SU-DHL-6 (cell line): ENCODE measurements at regions not wholly inside any gene's neighbourhood (a gene's known extent, or its start where the extent isn't known, plus 50 kb on each side); places are given as distances from the start of the nearest gene placed in this dataset.

ENCODE experiments used
- H2AFZ ChIP-seq: fragments of 200-600 bp; sonication (generic); 2 replicates; pipeline ENCODE4 v1.6.1; 2014; ENCODE audit warnings: low read depth, mild to moderate bottlenecking, moderate library complexity, mixed read lengths, antibody characterized with exemption, low read length; ENCODE audit not compliant: severe bottlenecking
- H3F3A ChIP-seq: fragments of 200-600 bp; shearing (Covaris generic); 2 replicates; pipeline ENCODE4 v1.6.0; 2016; ENCODE audit warnings: antibody characterized with exemption, mild to moderate bottlenecking; ENCODE audit not compliant: insufficient read depth
- H3K27ac ChIP-seq: fragments of 200-600 bp; sonication (generic); 2 replicates; pipeline ENCODE4 v1.5.1; 2016; ENCODE audit warnings: low read depth, mild to moderate bottlenecking, low read length, moderate library complexity, mixed read lengths
- H3K27me3 ChIP-seq: fragments of 200-600 bp; sonication (generic), shearing (Covaris generic); 2 replicates; pipeline ENCODE4 v1.6.0; 2014; ENCODE audit warnings: mild to moderate bottlenecking, low read length
- H3K36me3 ChIP-seq: fragments of 200-600 bp; sonication (generic); 2 replicates; pipeline ENCODE4 v1.6.1; 2014; ENCODE audit warnings: mild to moderate bottlenecking, low read length, mixed read lengths
- H3K4me2 ChIP-seq: fragments of 300-600, 200-600 bp; shearing (Covaris generic), sonication (generic); 2 replicates; pipeline ENCODE4 v1.6.0; 2014; ENCODE audit warnings: low read length, low read depth, mild to moderate bottlenecking; ENCODE audit not compliant: poor library complexity, severe bottlenecking
- H3K4me3 ChIP-seq: fragments of 200-600 bp; sonication (generic); 2 replicates; pipeline ENCODE4 v1.5.1; 2014; ENCODE audit warnings: antibody characterized with exemption, low read length, mild to moderate bottlenecking, mixed read lengths; ENCODE audit not compliant: insufficient read depth, poor library complexity, severe bottlenecking
- H3K79me2 ChIP-seq: fragments of 200-600 bp; sonication (generic); 2 replicates; pipeline ENCODE4 v1.6.1; 2014; ENCODE audit warnings: mild to moderate bottlenecking, low read length, moderate library complexity; ENCODE audit not compliant: insufficient read depth
- H3K9ac ChIP-seq: fragments of 200-600 bp; sonication (generic); 2 replicates; pipeline ENCODE4 v1.7.0; 2014; ENCODE audit warnings: mild to moderate bottlenecking, low read length
- H3K9me2 ChIP-seq: fragments of 200-600 bp; sonication (generic); replicated peaks from 2 replicates; pipeline ENCODE4 v1.6.1; 2014; ENCODE audit warnings: low read length; ENCODE audit not compliant: insufficient read depth
- H3K9me3 ChIP-seq: fragments of 200-600 bp; sonication (generic); 2 replicates; pipeline ENCODE4 v1.6.1; 2014; ENCODE audit warnings: low read length, mixed read lengths; ENCODE audit not compliant: insufficient read depth
- H4K20me1 ChIP-seq: fragments of 200-600 bp; sonication (generic); 2 replicates; pipeline ENCODE4 v1.6.1; 2014; ENCODE audit warnings: low read depth, mild to moderate bottlenecking, antibody characterized with exemption, low read length, moderate library complexity, mixed read lengths
- EZH2phosphoT487 ChIP-seq: fragments of 200-600 bp; sonication (generic), shearing (Covaris generic); conservative IDR thresholded peaks from 2 replicates; pipeline ENCODE4 v1.6.1; 2018; ENCODE audit warnings: mild to moderate bottlenecking, antibody characterized with exemption, low read length, moderate library complexity, mixed read lengths
- TF ChIP-seq, protein P1 (sequence below): fragments of 200-600 bp; sonication (generic); IDR thresholded peaks from one replicate; pipeline ENCODE4 v1.5.1; 2017; ENCODE audit warnings: antibody characterized with exemption, mild to moderate bottlenecking, low read length, moderate library complexity; ENCODE audit not compliant: insufficient read depth, poor library complexity, severe bottlenecking

DNA sequence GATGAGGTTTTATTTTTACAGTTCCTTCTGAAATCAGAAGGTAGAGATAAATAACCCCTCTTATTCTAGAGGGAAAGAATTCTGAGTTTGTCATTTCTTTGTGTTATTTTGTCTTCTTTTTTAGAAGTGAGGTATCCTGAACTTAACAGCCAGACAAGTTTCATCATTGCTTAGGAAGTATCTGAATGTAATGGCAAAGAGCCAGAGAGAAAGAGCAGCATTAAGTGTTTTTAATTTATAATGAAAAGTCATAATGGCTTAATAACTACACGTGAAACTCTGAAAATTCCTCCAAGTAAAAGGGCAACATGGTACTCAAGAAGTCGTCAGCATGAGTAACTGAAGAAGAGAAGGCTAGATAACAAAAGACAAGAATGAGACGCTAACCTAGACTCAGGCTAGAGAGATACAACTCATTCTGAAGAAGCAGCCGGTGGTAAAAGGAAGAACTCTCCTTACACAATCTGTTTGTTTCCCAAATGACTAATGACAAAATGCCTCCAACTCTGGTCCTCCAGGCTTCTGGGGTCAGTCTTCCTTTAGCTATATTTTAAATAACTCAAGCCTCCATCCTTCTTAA lies 116.2 kb upstream of the NECTIN3 start:
- no peak for TF ChIP-seq EZH2phosphoT487
- TF ChIP-seq, protein P1, sequence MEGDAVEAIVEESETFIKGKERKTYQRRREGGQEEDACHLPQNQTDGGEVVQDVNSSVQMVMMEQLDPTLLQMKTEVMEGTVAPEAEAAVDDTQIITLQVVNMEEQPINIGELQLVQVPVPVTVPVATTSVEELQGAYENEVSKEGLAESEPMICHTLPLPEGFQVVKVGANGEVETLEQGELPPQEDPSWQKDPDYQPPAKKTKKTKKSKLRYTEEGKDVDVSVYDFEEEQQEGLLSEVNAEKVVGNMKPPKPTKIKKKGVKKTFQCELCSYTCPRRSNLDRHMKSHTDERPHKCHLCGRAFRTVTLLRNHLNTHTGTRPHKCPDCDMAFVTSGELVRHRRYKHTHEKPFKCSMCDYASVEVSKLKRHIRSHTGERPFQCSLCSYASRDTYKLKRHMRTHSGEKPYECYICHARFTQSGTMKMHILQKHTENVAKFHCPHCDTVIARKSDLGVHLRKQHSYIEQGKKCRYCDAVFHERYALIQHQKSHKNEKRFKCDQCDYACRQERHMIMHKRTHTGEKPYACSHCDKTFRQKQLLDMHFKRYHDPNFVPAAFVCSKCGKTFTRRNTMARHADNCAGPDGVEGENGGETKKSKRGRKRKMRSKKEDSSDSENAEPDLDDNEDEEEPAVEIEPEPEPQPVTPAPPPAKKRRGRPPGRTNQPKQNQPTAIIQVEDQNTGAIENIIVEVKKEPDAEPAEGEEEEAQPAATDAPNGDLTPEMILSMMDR, result no peak
- no peaks in the 10 kb centered on the region for H3K79me2 ChIP-seq
- no peak overlapping the region for H3K27ac ChIP-seq
- no peaks in the 10 kb centered on the region for H3K27me3 ChIP-seq
- no peak overlapping the region for H3K4me2 ChIP-seq
- H3K9me2 ChIP-seq, result no peaks in the 10 kb centered on the region
- H3K4me3 ChIP-seq, result no peak overlapping the region
- no peaks in the 10 kb centered on the region for H4K20me1 ChIP-seq
- H2AFZ ChIP-seq, result no peak overlapping the region
- H3K36me3 ChIP-seq, result no peaks in the 10 kb centered on the region
- no peak overlapping the region for H3K9ac ChIP-seq
- no peaks in the 10 kb centered on the region for H3F3A ChIP-seq
- H3K9me3 ChIP-seq, result no peaks in the 10 kb centered on the region

DNA sequence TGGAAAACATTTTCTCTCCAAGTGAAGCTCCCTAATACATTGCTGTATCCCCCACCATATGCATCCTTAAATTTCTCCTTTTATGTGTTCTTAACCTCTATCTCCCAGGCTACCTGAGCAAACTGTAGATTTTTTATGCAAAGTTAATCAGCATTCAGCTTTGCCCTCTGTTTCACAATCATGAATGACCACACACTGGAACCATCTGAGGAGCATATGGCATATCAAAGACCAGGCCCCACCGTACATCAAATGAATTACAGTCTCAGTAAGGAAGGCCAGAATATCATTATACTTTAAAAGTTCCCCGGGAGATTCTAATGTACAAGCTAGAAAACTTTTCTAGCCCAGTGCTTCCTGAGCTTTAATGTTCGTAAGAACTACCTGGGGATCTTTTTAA lies 115.5 kb upstream of the NECTIN3 start:
- no peak for TF ChIP-seq EZH2phosphoT487
- TF ChIP-seq, protein P1, result no peak

DNA sequence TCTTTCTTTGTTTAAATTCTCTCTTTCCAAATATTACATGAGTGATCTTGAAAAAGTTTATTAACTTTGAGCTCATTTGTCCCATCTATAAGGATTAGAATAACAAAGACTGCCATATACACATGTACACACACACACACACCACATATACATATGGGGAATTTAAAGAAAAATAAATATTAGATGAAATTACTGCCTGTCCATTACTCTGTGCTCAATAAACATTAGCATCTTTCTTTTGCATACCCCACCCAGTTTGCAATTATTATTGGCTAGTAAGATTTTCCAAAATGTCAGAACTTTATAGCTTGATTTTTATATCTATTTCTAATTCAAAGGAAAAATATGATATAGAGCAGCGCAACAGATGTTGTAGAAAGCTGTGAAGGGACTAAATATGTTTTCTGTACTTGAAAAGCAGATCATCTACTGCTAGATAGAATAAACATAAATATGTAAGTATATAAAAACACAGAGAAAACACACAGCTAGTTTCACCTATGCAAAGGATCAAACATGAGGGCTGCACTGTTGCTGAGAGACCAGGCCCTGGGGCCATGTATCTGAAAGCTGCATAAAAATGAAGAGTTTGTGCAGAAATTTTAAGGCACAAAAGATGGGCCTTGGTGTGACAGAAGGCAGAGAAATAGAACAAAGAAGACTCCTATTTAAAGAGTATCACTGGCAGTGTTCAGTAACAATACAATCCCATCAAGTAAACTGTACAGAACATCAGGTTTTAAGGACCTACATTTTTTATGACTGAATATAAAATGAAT lies 114.2 kb upstream of the NECTIN3 start:
- H3K9ac ChIP-seq, result no peak overlapping the region
- H3K27ac ChIP-seq, result no peak overlapping the region
- no peaks in the 10 kb centered on the region for H3K36me3 ChIP-seq
- no peaks in the 10 kb centered on the region for H3F3A ChIP-seq
- H3K27me3 ChIP-seq, result no peaks in the 10 kb centered on the region
- H3K79me2 ChIP-seq, result no peaks in the 10 kb centered on the region
- no peaks in the 10 kb centered on the region for H4K20me1 ChIP-seq
- no peaks in the 10 kb centered on the region for H3K9me2 ChIP-seq
- H2AFZ ChIP-seq, result no peak overlapping the region
- H3K4me2 ChIP-seq, result no peak overlapping the region
- H3K4me3 ChIP-seq, result no peak overlapping the region
- H3K9me3 ChIP-seq, result no peaks in the 10 kb centered on the region
- TF ChIP-seq, protein P1, result no peak
- no peak for TF ChIP-seq EZH2phosphoT487

More for the DNA sequence above, 115.5 kb upstream of the NECTIN3 start:
- Histone ChIP-seq H3F3A (no peaks in the 10 kb centered on the region), H2AFZ (no peak overlapping the region), H3K79me2 (no peaks in the 10 kb centered on the region), H3K27me3 (no peaks in the 10 kb centered on the region), H3K9ac (no peak overlapping the region), H4K20me1 (no peaks in the 10 kb centered on the region), H3K27ac (no peak overlapping the region), H3K9me2 (no peaks in the 10 kb centered on the region), H3K36me3 (no peaks in the 10 kb centered on the region), H3K4me3 (no peak overlapping the region), H3K4me2 (no peak overlapping the region), H3K9me3 (no peaks in the 10 kb centered on the region)
